GM20000 (cell line): ENCODE measurements at regions not wholly inside any gene's neighbourhood (a gene's known extent, or its start where the extent isn't known, plus 50 kb on each side); places are given as distances from the start of the nearest gene placed in this dataset.

Experiments used
- DNase-seq: peaks from one replicate; pipeline ENCODE4 v3.0.0; 2012; ENCODE audit warnings: low spot score
- CTCF ChIP-seq: IDR thresholded peaks from 2 replicates; pipeline ENCODE4 v1.5.1; 2012; ENCODE audit warnings: mild to moderate bottlenecking, control low read depth; ENCODE audit errors: extremely low read depth, missing control alignments

GRCh38 chrX:122512561-122513072, 671.5 kb upstream of the GRIA3 start:
- TF ChIP-seq CTCF, result no peak
- no peak for DNase-seq

- DNase-seq, result no peak
- no peak for TF ChIP-seq CTCF
Observed at GRCh38 chrX:122517786-122518185, 666.3 kb upstream of the GRIA3 start.

GRCh38 chrX:122545778-122546177, 638.3 kb upstream of the GRIA3 start:
- no peak for DNase-seq
- no peak for TF ChIP-seq CTCF

GRCh38 chrX:122546269-122546668, 637.8 kb upstream of the GRIA3 start:
- no peak for TF ChIP-seq CTCF
- no peak for DNase-seq

- no peak for TF ChIP-seq CTCF
- no peak for DNase-seq
Observed at GRCh38 chrX:122552286-122552800, 631.7 kb upstream of the GRIA3 start.

GRCh38 chrX:122555925-122556324, 628.2 kb upstream of the GRIA3 start:
- TF ChIP-seq CTCF, result no peak
- no peak for DNase-seq

DNA sequence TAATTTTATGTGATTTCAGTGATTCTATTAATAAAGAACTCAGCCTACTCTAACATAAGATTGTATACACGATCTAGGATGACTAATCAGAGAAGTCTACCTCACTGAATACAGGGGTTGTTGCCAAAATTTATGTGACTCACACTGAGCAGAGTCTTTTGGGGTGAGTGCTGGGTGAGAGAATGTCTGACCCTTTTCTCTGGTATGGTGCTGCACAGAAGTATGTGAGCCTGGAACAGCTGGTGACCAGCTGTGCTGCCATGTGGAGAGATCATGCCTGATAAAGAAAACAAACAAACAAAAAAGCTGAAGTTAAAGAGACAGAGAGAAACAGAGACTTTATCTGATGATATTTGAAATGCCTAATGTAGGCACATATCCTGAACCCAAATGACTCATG, 618.1 kb upstream of the GRIA3 start:
- DNase-seq, result no peak
- no peak for TF ChIP-seq CTCF
